ENCODE measurements at regions not wholly inside any gene's neighbourhood (a gene's known extent, or its start where the extent isn't known, plus 50 kb on each side); places are given as distances from the start of the nearest gene placed in this dataset.

- DNase-seq (ENCODE audit: low read depth), result no peak
These were observed 123.7 kb downstream of the DAD1 start for GRCh38 chr14:22465201-22465840.

GRCh38 chr14:22464422-22465142 is 124.4 kb downstream of the DAD1 start:
- H3K4me3 ChIP-seq (ENCODE audit: low read length), result no peak overlapping the region
- no peak for TF ChIP-seq CTCF (conservative IDR thresholded peaks at IDR 0.05; ENCODE audit: low read depth, low read length)
- DNase-seq (ENCODE audit: low read depth), result no peak

More at GRCh38 chr14:22465201-22465840, 123.7 kb downstream of the DAD1 start:
- no peak for TF ChIP-seq CTCF (conservative IDR thresholded peaks at IDR 0.05; ENCODE audit: low read depth, low read length)
- no peak overlapping the region for H3K4me3 ChIP-seq (ENCODE audit: low read length)

GRCh38 chr14:22463763-22464173 is 125.3 kb downstream of the DAD1 start:
- H3K4me3 ChIP-seq (ENCODE audit: low read length), result no peak overlapping the region
- DNase-seq (ENCODE audit: low read depth), result no peak
- TF ChIP-seq CTCF (conservative IDR thresholded peaks at IDR 0.05; ENCODE audit: low read depth, low read length), result no peak

GRCh38 chr14:22462923-22463322 is 126.1 kb downstream of the DAD1 start:
- DNase-seq (ENCODE audit: low read depth), result no peak
- TF ChIP-seq CTCF (conservative IDR thresholded peaks at IDR 0.05; ENCODE audit: low read depth, low read length), result no peak
- H3K4me3 ChIP-seq (ENCODE audit: low read length), result no peak overlapping the region

- DNase-seq (ENCODE audit: low read depth), result no peak
- H3K4me3 ChIP-seq (ENCODE audit: low read length), result no peak overlapping the region
These were observed 128.4 kb downstream of the DAD1 start for GRCh38 chr14:22460461-22461195.

GRCh38 chr14:22458737-22459136 is 130.3 kb downstream of the DAD1 start:
- no peak for DNase-seq (ENCODE audit: low read depth)
- no peak for TF ChIP-seq CTCF (conservative IDR thresholded peaks at IDR 0.05; ENCODE audit: low read depth, low read length)
- H3K4me3 ChIP-seq (ENCODE audit: low read length), result no peak overlapping the region

More at GRCh38 chr14:22460461-22461195, 128.4 kb downstream of the DAD1 start:
- no peak for TF ChIP-seq CTCF (conservative IDR thresholded peaks at IDR 0.05; ENCODE audit: low read depth, low read length)

Measured in retinal pigment epithelial cell (primary cell).